OCI-LY7 (cell line): ENCODE measurements at regions not wholly inside any gene's neighbourhood (a gene's known extent, or its start where the extent isn't known, plus 50 kb on each side); places are given as distances from the start of the nearest gene placed in this dataset.

Experiments
- BruUV-seq: library from RNA; stranded (reverse); fragments of 400-500 nt; replicated peaks from 2 replicates; lab custom pipeline; 2021; lab: Mats Ljungman, UMichigan
- CTCF ChIA-PET: fragments of 300-600 bp; sonication (Branson Sonifier 250); formaldehyde crosslinking; loops from one replicate; lab custom pipeline; 2022; ENCODE audit warnings: antibody characterized with exemption; ENCODE audit not compliant: unreplicated experiment; lab: Charles Lee
- POLR2A ChIA-PET: fragments of 300-600 bp; sonication (Branson Sonifier 250); formaldehyde crosslinking; loops from one replicate; lab custom pipeline; 2022; ENCODE audit warnings: antibody characterized with exemption; lab: Charles Lee
- DNase-seq: peaks from one replicate; pipeline ENCODE4 v3.0.0-alpha.2; 2015; ENCODE audit warnings: low spot score
- H2AFZ ChIP-seq: fragments of 200-600 bp; sonication (generic), shearing (Covaris generic); 2 replicates; pipeline ENCODE4 v1.6.1; 2014; ENCODE audit warnings: mild to moderate bottlenecking, antibody characterized with exemption, low read length, moderate library complexity
- H3K27ac ChIP-seq: fragments of 200-600 bp; sonication (generic); 2 replicates; pipeline ENCODE4 v1.5.1; 2014; ENCODE audit warnings: mixed run types, low read depth, mild to moderate bottlenecking, moderate library complexity, low read length, inconsistent platforms; ENCODE audit not compliant: poor library complexity, severe bottlenecking
- H3K36me3 ChIP-seq: fragments of 200-600 bp; sonication (generic); 2 replicates; pipeline ENCODE4 v1.6.1; 2014; ENCODE audit warnings: mild to moderate bottlenecking, antibody characterized with exemption, low read length, moderate library complexity, mixed read lengths; ENCODE audit not compliant: insufficient read depth
- H3K4me1 ChIP-seq: fragments of 200-600 bp; sonication (generic); 2 replicates; pipeline ENCODE4 v1.5.1; 2014; ENCODE audit warnings: mild to moderate bottlenecking, low read length; ENCODE audit not compliant: insufficient read depth, poor library complexity, severe bottlenecking
- H3K4me2 ChIP-seq: fragments of 200-600 bp; sonication (generic); 2 replicates; pipeline ENCODE4 v1.6.1; 2014; ENCODE audit warnings: mild to moderate bottlenecking, low read length
- H3K4me3 ChIP-seq: fragments of 200-600 bp; sonication (generic); 2 replicates; pipeline ENCODE4 v1.5.1; 2014; ENCODE audit warnings: mild to moderate bottlenecking, low read depth, low read length; ENCODE audit not compliant: poor library complexity, severe bottlenecking
- H3K79me2 ChIP-seq: fragments of 200-600 bp; sonication (generic); 2 replicates; pipeline ENCODE4 v1.6.1; 2016; ENCODE audit warnings: low read depth, mild to moderate bottlenecking, low read length, moderate library complexity, mixed read lengths; ENCODE audit not compliant: insufficient read depth
- H3K9me2 ChIP-seq: fragments of 200-600 bp; sonication (generic); 2 replicates; pipeline ENCODE4 v1.6.1; 2016; ENCODE audit warnings: mild to moderate bottlenecking, low read length, mixed read lengths; ENCODE audit not compliant: insufficient read depth
- H3K9me3 ChIP-seq: fragments of 200-600 bp; sonication (generic); 2 replicates; pipeline ENCODE4 v1.6.1; 2014; ENCODE audit warnings: mild to moderate bottlenecking, mixed run types, low read length, mixed read lengths
- H4K20me1 ChIP-seq: fragments of 200-600 bp; sonication (generic); 2 replicates; pipeline ENCODE4 v1.6.1; 2014; ENCODE audit warnings: mild to moderate bottlenecking, antibody characterized with exemption, low read length, moderate library complexity, mixed read lengths; ENCODE audit not compliant: insufficient read depth
- CTCF ChIP-seq: fragments of 200-600 bp; sonication (generic); conservative IDR thresholded peaks from 2 replicates; pipeline ENCODE4 v1.5.1; 2014; ENCODE audit warnings: mild to moderate bottlenecking, antibody characterized with exemption, low read length, moderate library complexity, mixed read lengths
- EZH2phosphoT487 ChIP-seq: fragments of 200-600 bp; sonication (generic); IDR thresholded peaks from 2 replicates; pipeline ENCODE4 v1.6.1; 2018; ENCODE audit warnings: low read depth, borderline replicate concordance, mild to moderate bottlenecking, mixed run types, antibody characterized with exemption, low read length, moderate library complexity, mixed read lengths
- intact Hi-C: fragments of 100-400 bp; cut with micrococcal nuclease; formaldehyde crosslinking; loops from one replicate; pipeline ENCODE4 v1.10.0; 2022; ENCODE audit not compliant: unreplicated experiment

DNA sequence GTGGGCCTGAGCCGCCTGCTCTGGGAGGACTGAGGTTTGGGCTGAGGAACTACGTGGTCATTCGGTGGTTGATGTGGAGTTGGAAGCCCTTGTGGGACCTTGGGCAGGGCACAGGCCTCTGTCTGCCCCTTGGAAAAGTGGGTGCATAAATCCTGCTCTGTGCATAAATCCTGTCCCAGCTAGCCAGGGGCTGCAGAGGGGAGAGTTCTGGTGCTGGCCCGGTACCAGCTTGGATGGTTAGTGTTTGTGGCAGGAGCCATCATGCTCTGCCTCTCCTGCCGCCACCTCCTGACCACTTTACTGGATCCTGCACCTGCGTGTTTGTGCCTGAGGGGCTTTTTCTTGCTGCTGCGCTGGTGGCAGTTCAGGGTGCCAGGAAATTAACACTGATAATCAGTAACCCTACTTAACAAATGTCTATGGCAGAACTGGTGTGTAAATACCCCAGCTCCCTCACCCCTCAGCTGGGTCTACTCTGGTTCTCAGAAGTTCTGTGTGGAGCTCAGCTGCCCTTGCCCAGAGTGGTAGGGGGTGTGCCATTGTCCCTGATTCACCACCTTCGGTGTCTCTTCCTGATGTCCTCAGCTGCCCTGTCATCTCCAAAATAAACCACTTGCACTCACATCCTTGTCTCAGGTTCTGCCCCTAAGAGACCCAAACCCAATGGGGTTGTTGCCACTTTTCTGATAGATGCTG is 156.8 kb downstream of the GLI2 start:
- no peak overlapping the region for H2AFZ ChIP-seq
- TF ChIP-seq CTCF (no peak), EZH2phosphoT487 (no peak)
- H3K4me1 ChIP-seq = no peaks in the 10 kb centered on the region
- DNase-seq = no peak
- H3K79me2 ChIP-seq = no peaks in the 10 kb centered on the region
- no peaks in the 10 kb centered on the region for H3K9me2 ChIP-seq
- no peak overlapping the region for H3K4me3 ChIP-seq
- no peaks in the 10 kb centered on the region for H4K20me1 ChIP-seq
- BruUV-seq = no TSS peak
- ChIA-PET POLR2A (no interaction called here), CTCF (no interaction called here)
- no peak overlapping the region for H3K4me2 ChIP-seq
- intact Hi-C loops = no loop called here
- H3K27ac ChIP-seq = no peak overlapping the region
- H3K9me3 ChIP-seq = no peaks in the 10 kb centered on the region
- H3K36me3 ChIP-seq = no peaks in the 10 kb centered on the region

DNA sequence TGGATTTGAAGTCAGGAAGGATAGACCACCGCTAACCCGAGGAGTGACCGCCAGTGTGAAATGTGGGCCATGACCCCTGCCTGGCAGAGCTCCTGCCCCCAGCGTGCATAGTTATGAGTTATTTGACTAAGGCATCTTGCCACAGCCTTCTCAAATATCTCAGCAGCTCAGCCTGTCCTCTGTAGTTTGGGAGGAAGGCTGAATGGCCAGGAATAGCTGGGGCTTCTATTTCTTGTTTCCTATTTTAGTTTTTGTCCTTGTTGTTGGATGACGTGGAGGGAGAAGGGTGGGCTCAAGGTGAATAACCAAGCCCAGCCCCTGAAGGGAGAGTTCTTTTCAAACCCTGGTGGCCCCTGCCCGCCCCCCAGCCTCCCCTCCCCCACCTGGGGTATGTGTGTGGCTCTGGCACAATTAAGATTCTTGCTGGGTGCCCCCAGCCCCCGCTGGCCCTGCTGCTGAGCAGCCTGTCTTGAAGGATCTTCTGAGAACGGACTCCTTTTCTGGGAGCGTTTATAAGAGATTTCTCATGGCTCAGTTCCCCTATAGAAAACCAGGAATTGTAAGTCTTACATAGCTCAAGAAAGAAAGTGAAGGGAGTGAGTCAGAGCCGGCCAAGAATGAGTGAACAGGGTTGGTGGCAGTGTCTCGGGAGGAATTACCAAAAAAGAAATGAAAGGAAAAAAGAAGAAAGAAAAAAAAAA is 157.4 kb downstream of the GLI2 start:
- ChIA-PET CTCF (no interaction called here), POLR2A (no interaction called here)
- no peak for DNase-seq

More for the DNA sequence above, 157.4 kb downstream of the GLI2 start:
- H3K79me2 ChIP-seq = no peaks in the 10 kb centered on the region
- H3K9me2 ChIP-seq = no peaks in the 10 kb centered on the region
- TF ChIP-seq EZH2phosphoT487 (no peak), CTCF (no peak)
- H3K27ac ChIP-seq = no peak overlapping the region
- no peaks in the 10 kb centered on the region for H3K4me1 ChIP-seq
- no peaks in the 10 kb centered on the region for H3K9me3 ChIP-seq
- no peaks in the 10 kb centered on the region for H4K20me1 ChIP-seq
- no TSS peak for BruUV-seq
- intact Hi-C loops = no loop called here
- no peak overlapping the region for H2AFZ ChIP-seq
- H3K4me3 ChIP-seq = no peak overlapping the region
- no peaks in the 10 kb centered on the region for H3K36me3 ChIP-seq
- no peak overlapping the region for H3K4me2 ChIP-seq
